WERI-Rb-1 (cell line): ENCODE measurements at regions not wholly inside any gene's neighbourhood (a gene's known extent, or its start where the extent isn't known, plus 50 kb on each side); places are given as distances from the start of the nearest gene placed in this dataset.
"Not testable (repeated sequence)": the region's sequence is repeated elsewhere in the genome, so short reads cannot be mapped to it uniquely, and the experiment has no call there.

Source experiments
- DNase-seq: peaks from one replicate; pipeline ENCODE4 v3.0.0-alpha.2; 2020
- H3K27ac ChIP-seq: fragments of 250-450 bp; sonication (Bioruptor Pico); 2 replicates; pipeline ENCODE4 v1.5.1; 2020; ENCODE audit warnings: mild to moderate bottlenecking, moderate library complexity
- H3K27me3 ChIP-seq: fragments of 250-450 bp; sonication (Bioruptor Pico); 2 replicates; pipeline ENCODE4 v1.5.1; 2021; ENCODE audit warnings: mild to moderate bottlenecking, low read depth, moderate library complexity; ENCODE audit not compliant: insufficient read depth, severe bottlenecking
- H3K36me3 ChIP-seq: fragments of 250-450 bp; sonication (Bioruptor Pico); 2 replicates; pipeline ENCODE4 v1.5.1; 2020; ENCODE audit warnings: mild to moderate bottlenecking, moderate library complexity
- H3K4me3 ChIP-seq: 2 replicates; pipeline ENCODE4 v1.5.1; 2011; ENCODE audit warnings: low read depth, mild to moderate bottlenecking, control low read depth, low read length
- H3K9me3 ChIP-seq: fragments of 250-450 bp; sonication (Bioruptor Pico); 2 replicates; pipeline ENCODE4 v1.5.1; 2021; ENCODE audit warnings: mild to moderate bottlenecking, moderate library complexity; ENCODE audit not compliant: severe bottlenecking

GRCh38 chr7:150119966-150120365 lies 203.2 kb upstream of the LRRC61 start:
- not testable (repeated sequence) for H3K36me3 ChIP-seq, H3K9me3 ChIP-seq, DNase-seq, H3K27ac ChIP-seq, H3K27me3 ChIP-seq, H3K4me3 ChIP-seq

DNA sequence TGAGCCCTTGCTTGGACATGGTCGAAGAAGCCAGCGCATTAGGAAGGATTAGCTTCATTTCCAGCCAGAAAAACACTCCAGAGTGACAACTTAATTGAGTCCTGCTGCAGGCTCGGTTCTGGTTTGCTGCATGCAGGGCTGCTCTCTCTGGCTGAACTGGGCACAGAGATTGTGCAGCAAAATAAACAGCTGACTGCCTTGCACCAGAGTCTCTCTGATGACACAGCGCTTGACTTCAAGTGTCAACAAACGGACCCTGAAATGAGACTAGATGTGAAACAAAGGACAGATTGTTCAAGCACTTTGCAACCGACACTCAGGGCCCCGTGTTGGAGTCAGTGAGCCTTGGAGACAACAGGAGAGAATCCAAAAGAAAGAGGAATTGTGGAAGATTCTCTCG lies 197.3 kb upstream of the LRRC61 start:
- not testable (repeated sequence) for H3K36me3 ChIP-seq, H3K4me3 ChIP-seq, H3K27me3 ChIP-seq, H3K9me3 ChIP-seq, DNase-seq, H3K27ac ChIP-seq

DNA sequence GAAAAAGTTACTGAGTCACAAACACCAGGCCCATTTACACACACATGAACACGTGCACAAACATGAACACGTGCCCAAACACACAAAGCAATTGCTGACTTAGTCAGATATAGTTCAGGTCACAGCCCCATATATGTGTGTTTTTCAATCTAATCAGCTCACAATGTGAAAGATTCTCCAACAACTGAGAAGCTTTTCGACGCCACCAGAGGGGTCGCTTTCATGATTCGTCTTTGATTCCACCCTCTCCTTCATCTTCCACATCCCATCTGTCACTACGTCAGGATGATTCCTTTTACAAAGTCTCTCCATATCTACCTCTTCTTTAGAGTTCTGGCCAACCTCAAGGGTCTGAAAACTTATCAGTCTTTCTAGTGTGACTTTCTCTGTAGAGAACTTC lies 188.7 kb upstream of the LRRC61 start:
- not testable (repeated sequence) for H3K9me3 ChIP-seq, H3K27ac ChIP-seq, H3K27me3 ChIP-seq, DNase-seq, H3K36me3 ChIP-seq, H3K4me3 ChIP-seq

- DNase-seq, H3K9me3 ChIP-seq, H3K27ac ChIP-seq, H3K27me3 ChIP-seq, H3K4me3 ChIP-seq, H3K36me3 ChIP-seq: not testable (repeated sequence)
Measured at GRCh38 chr7:150135620-150136190, 187.4 kb upstream of the LRRC61 start.

GRCh38 chr7:150139840-150140239 lies 183.3 kb upstream of the LRRC61 start:
- not testable (repeated sequence) for H3K27me3 ChIP-seq, H3K9me3 ChIP-seq, H3K27ac ChIP-seq, DNase-seq, H3K4me3 ChIP-seq, H3K36me3 ChIP-seq

DNA sequence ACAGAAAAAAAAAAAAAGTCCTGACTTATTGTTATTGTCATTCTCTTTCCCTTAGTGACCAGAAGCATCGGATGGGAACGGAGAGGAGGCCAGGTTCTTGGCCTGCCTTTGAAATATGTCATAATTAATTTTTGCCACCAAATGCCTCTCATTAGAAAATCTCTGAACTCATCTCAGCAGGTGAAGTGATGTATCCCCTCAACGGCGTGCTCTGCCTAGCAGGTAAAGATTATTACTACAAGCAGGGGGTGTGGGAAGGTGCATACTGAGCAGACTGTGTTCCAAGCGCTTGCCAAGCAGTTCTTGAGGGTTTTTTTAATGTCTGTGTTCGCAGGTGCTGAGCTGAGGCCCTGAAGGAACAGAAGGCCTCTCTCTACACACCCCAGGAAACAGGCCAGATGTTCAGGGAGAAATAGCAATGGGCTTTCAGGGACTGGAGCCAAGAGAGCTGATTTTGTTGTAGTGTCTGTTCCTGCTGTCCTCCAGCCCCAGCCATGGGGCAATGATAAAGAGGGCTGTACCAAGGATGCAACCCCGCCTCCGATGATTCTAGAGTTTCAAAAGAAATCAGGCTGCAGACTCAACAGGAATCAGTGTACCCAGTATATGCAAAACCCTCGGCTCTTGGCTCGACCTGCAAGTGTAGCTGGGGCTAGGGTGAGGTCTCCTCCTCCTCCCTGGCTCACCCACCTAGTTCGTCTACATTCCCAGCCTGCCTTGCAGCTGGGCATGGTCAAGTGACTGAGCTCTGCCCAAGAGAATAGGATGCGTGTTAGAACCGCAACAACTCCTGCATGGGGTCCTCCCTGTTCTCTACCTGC lies 181.4 kb upstream of the LRRC61 start:
- H3K4me3 ChIP-seq, DNase-seq, H3K36me3 ChIP-seq, H3K9me3 ChIP-seq, H3K27ac ChIP-seq, H3K27me3 ChIP-seq: not testable (repeated sequence)

GRCh38 chr7:150146124-150146523 lies 177.0 kb upstream of the LRRC61 start:
- H3K27ac ChIP-seq, H3K9me3 ChIP-seq, H3K27me3 ChIP-seq, DNase-seq, H3K4me3 ChIP-seq, H3K36me3 ChIP-seq: not testable (repeated sequence)

GRCh38 chr7:150147524-150147923 lies 175.6 kb upstream of the LRRC61 start:
- not testable (repeated sequence) for H3K27me3 ChIP-seq, H3K9me3 ChIP-seq, H3K4me3 ChIP-seq, DNase-seq, H3K27ac ChIP-seq, H3K36me3 ChIP-seq

GRCh38 chr7:150156015-150156414 lies 167.1 kb upstream of the LRRC61 start:
- not testable (repeated sequence) for H3K36me3 ChIP-seq, H3K4me3 ChIP-seq, H3K9me3 ChIP-seq, H3K27ac ChIP-seq, DNase-seq, H3K27me3 ChIP-seq

DNA sequence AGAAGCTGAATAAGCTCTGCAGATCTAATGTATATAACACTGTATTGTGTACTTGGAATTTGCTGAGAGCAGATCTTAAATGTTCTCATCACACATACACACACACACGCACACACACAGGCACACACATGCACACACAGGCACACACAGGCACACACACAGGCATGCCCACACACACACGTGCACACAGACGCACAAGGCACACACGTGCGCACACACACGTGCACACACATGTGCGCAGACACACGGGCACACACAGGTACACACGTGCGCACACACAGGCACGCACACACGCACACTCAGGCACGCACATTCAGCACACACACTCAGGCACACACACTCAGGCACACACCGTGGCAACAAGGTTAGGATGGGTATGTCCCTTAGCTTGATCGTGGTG lies 164.5 kb upstream of the LRRC61 start:
- not testable (repeated sequence) for H3K27me3 ChIP-seq, H3K36me3 ChIP-seq, DNase-seq, H3K27ac ChIP-seq, H3K4me3 ChIP-seq, H3K9me3 ChIP-seq

DNA sequence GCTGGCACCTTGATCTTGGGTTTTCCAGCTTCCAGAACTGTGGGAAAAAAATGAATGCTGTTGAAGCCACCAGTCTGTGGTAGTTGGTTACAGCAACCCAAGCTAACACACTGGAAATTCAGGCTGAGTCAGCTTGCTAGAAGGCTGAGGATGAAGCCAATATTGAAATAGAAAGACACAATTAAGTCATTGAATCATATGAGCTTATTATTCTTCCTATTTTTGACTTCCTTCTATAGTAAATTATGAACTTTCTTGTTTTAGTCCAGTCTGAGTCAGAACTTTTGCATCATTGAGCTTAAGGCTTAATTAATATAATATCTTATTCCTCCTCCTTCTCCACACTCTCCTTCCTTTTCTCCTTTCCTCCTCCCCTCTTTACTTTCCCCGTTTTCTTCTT lies 153.6 kb upstream of the LRRC61 start:
- not testable (repeated sequence) for H3K27me3 ChIP-seq, H3K27ac ChIP-seq, H3K4me3 ChIP-seq, DNase-seq, H3K36me3 ChIP-seq, H3K9me3 ChIP-seq

DNA sequence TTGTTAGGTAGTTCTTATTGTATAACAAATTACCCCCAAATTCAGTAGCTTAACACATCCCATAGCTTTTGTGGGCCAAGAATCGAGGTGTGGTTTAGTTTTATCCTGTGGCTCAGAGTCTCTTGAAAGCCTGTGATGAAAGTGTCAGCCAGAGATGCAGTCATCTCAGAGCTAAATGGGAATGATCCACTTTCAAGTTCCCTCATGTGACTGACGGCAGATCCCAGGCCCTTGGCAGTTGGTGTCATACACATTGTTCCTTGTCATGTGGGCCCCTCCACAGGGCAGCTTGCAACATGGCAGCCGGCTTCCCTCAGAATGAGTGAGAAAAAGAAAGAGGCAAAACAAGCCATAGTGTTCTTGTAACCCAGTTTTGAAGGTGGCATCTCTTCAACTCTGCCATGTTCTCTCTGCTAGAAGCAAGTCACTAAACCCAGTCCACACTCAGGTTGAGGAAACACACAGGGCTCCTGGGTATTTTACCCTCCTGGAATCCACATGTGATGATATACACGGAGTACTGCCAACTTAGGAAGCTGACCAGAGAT lies 153.1 kb upstream of the LRRC61 start:
- not testable (repeated sequence) for H3K27me3 ChIP-seq, H3K4me3 ChIP-seq, H3K27ac ChIP-seq, H3K36me3 ChIP-seq, DNase-seq, H3K9me3 ChIP-seq

- not testable (repeated sequence) for H3K4me3 ChIP-seq, H3K27me3 ChIP-seq, H3K9me3 ChIP-seq, H3K36me3 ChIP-seq, H3K27ac ChIP-seq, DNase-seq
Measured at GRCh38 chr7:150183602-150184001, 139.6 kb upstream of the LRRC61 start.

DNA sequence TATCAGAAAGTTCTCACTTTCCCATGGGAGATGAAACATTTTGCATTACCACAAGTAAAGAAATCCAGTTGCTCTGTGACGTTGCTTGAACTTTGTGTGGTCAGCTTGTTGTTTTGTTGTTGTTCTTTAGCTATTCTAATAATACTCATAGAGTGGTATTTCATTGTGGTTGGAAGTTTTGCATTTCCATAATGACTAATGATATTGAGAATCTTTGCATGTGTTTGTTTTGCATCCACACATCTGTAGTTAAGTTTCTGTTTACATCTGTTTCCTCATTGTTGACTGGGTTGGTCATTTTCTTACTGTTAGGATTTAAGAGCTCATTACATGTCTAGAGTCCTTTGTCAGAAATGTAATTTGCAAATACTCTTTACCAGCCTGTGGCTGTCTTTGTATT lies 133.2 kb upstream of the LRRC61 start:
- H3K27me3 ChIP-seq, H3K27ac ChIP-seq, H3K9me3 ChIP-seq, DNase-seq, H3K4me3 ChIP-seq, H3K36me3 ChIP-seq: not testable (repeated sequence)

DNA sequence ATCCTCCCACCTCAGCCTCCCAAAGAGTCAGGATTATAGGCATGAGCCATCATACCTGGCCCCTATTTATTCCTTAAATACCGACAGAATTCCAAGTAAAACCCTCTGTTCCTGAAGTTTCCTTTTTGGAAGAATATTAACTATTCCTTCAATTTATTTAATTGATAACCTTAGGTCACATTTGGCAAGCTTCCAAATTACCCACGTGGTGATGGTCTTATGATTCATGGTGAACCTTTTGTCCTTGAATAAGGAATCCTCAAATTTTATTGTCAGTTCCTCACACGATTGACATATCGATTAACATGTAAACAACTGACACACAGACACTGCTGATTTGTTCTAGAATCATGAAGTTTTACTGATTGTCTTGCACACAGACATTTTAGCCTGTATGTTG lies 130.6 kb upstream of the LRRC61 start:
- not testable (repeated sequence) for H3K27ac ChIP-seq, H3K36me3 ChIP-seq, H3K4me3 ChIP-seq, H3K9me3 ChIP-seq, H3K27me3 ChIP-seq, DNase-seq
